H1 (cell line): ENCODE measurements at regions not wholly inside any gene's neighbourhood (a gene's known extent, or its start where the extent isn't known, plus 50 kb on each side); places are given as distances from the start of the nearest gene placed in this dataset.
A peak's percentile ranks its signal among the peaks of the same experiment; 100 is the strongest.

Experiments used
- CTCF ChIA-PET: fragments of 300-600 bp; sonication (Branson Sonifier 250); formaldehyde crosslinking; loops from one replicate; lab custom pipeline; 2021; ENCODE audit not compliant: partially characterized antibody; lab: Charles Lee
- POLR2A ChIA-PET: fragments of 300-600 bp; sonication (Branson Sonifier 250); formaldehyde crosslinking; loops from one replicate; lab custom pipeline; 2021; ENCODE audit warnings: inconsistent platforms; ENCODE audit not compliant: partially characterized antibody; lab: Charles Lee
- DNase-seq, 2 experiments: peaks; one replicate each; pipeline versions ENCODE4 v3.0.0 to v3.0.0-alpha.2; 2010 to 2022; ENCODE audit warnings: low spot score in 2 of 2, low read depth in 1 of 2, mixed read lengths in 1 of 2
- FAIRE-seq: peaks from 2 replicates; lab custom pipeline; 2011; peaks lifted over from hg19 to GRCh38; lab: Jason Lieb, UNC
- H2AFZ ChIP-seq: 2 replicates; pipeline ENCODE4 v1.8.1; 2012; ENCODE audit warnings: low read length, inconsistent platforms
- H2AK5ac ChIP-seq: 2 replicates; pipeline ENCODE4 v1.6.1; 2013; ENCODE audit warnings: low read depth, low read length
- H2BK120ac ChIP-seq: replicated peaks from 2 replicates; pipeline ENCODE3; 2013; ENCODE audit warnings: low read depth, low read length, inconsistent platforms
- H2BK12ac ChIP-seq: 2 replicates; pipeline ENCODE4 v1.6.1; 2013; ENCODE audit warnings: low read depth, low read length
- H2BK15ac ChIP-seq: 2 replicates; pipeline ENCODE4 v1.6.1; 2013; ENCODE audit warnings: low read length
- H2BK20ac ChIP-seq: 2 replicates; pipeline ENCODE4 v1.6.1; 2013; ENCODE audit warnings: low read length
- H2BK5ac ChIP-seq: 2 replicates; pipeline ENCODE4 v1.6.1; 2013; ENCODE audit warnings: low read depth, low read length
- H3K14ac ChIP-seq: 2 replicates; pipeline ENCODE4 v1.6.1; 2013; ENCODE audit warnings: inconsistent platforms; ENCODE audit not compliant: insufficient read length
- H3K18ac ChIP-seq: 2 replicates; pipeline ENCODE4 v1.6.1; 2013; ENCODE audit warnings: low read length; ENCODE audit errors: extremely low read depth
- H3K23ac ChIP-seq: 2 replicates; pipeline ENCODE4 v1.6.1; 2013; ENCODE audit warnings: inconsistent platforms; ENCODE audit not compliant: insufficient read length
- H3K23me2 ChIP-seq: 2 replicates; pipeline ENCODE4 v1.6.1; 2013; ENCODE audit warnings: low read depth, low read length
- H3K27ac ChIP-seq: 2 replicates; pipeline ENCODE4 v1.6.1; 2011; ENCODE audit warnings: low read depth, low read length, inconsistent platforms
- H3K27me3 ChIP-seq, 4 experiments: replicated peaks in 1 of 4; 1 replicate in 1 of 4; 2 replicates in 3 of 4; pipeline versions ENCODE4 v1.6.1 to v1.8.1; 2011 to 2013; ENCODE audit warnings: low read length in 3 of 4, mild to moderate bottlenecking in 3 of 4, inconsistent platforms in 2 of 4, mixed read lengths in 2 of 4, moderate library complexity in 1 of 4; ENCODE audit not compliant: control insufficient read depth in 3 of 4, insufficient read depth in 3 of 4; ENCODE audit errors: extremely low read depth in 1 of 4
- H3K36me3 ChIP-seq, 4 experiments: 2 replicates each; pipeline versions ENCODE4 v1.6.1 to v1.8.1; 2011 to 2013; ENCODE audit warnings: mild to moderate bottlenecking in 4 of 4, low read length in 3 of 4, moderate library complexity in 2 of 4, control low read depth in 1 of 4, inconsistent platforms in 1 of 4; ENCODE audit not compliant: insufficient read depth in 4 of 4, control insufficient read depth in 2 of 4
- H3K4ac ChIP-seq: replicated peaks from 2 replicates; pipeline ENCODE3; 2013; ENCODE audit warnings: low read length, low read depth, mixed read lengths, inconsistent platforms; ENCODE audit not compliant: insufficient read length
- H3K4me1 ChIP-seq, 4 experiments: replicated peaks in 1 of 4; 1 replicate in 1 of 4; 2 replicates in 3 of 4; pipeline versions ENCODE4 v1.6.1 to v1.8.1; 2011 to 2013; ENCODE audit warnings: low read length in 3 of 4, inconsistent platforms in 2 of 4, mixed read lengths in 1 of 4; ENCODE audit not compliant: insufficient read depth in 4 of 4, control insufficient read depth in 3 of 4
- H3K4me2 ChIP-seq, 2 experiments: 2 replicates each; pipeline versions ENCODE4 v1.6.1 to v1.8.1; 2011 to 2013; ENCODE audit warnings: low read depth in 2 of 2, low read length in 2 of 2, control low read depth in 1 of 2, inconsistent platforms in 1 of 2, mild to moderate bottlenecking in 1 of 2; ENCODE audit not compliant: insufficient read depth in 1 of 2
- H3K4me3 ChIP-seq, 4 experiments: fragments of 200-600, 300-600 bp in 1 of 4; sonication (generic), shearing (Covaris generic), sonication (Bioruptor Twin) in 1 of 4; 2 replicates each; pipeline versions ENCODE4 v1.5.1 to v1.8.1; 2011 to 2016; ENCODE audit warnings: low read length in 4 of 4, low read depth in 3 of 4, control low read depth in 2 of 4, inconsistent platforms in 2 of 4, mild to moderate bottlenecking in 2 of 4, mixed read lengths in 1 of 4, moderate library complexity in 1 of 4; ENCODE audit not compliant: insufficient read depth in 2 of 4; ENCODE audit errors: extremely low read depth in 1 of 4
- H3K56ac ChIP-seq: replicated peaks from 2 replicates; pipeline ENCODE3; 2013; ENCODE audit warnings: low read depth, mild to moderate bottlenecking, mixed read lengths, low read length, inconsistent platforms; ENCODE audit not compliant: insufficient read length
- H3K79me1 ChIP-seq: 2 replicates; pipeline ENCODE4 v1.6.1; 2013; ENCODE audit warnings: low read depth, low read length, control low read depth
- H3K79me2 ChIP-seq, 2 experiments: 2 replicates each; pipeline versions ENCODE4 v1.6.1 to v1.8.1; 2012 to 2013; ENCODE audit warnings: low read length in 2 of 2, mild to moderate bottlenecking in 2 of 2, inconsistent platforms in 1 of 2; ENCODE audit not compliant: insufficient read depth in 2 of 2, control insufficient read depth in 1 of 2
- H3K9ac ChIP-seq, 4 experiments: replicated peaks in 1 of 4; 1 replicate in 1 of 4; 2 replicates in 3 of 4; pipeline versions ENCODE4 v1.6.1 to v1.8.1; 2011 to 2013; ENCODE audit warnings: low read depth in 3 of 4, low read length in 3 of 4, control low read depth in 2 of 4, mild to moderate bottlenecking in 2 of 4, moderate library complexity in 2 of 4, inconsistent platforms in 1 of 4; ENCODE audit errors: extremely low read depth in 1 of 4
- H3K9me3 ChIP-seq, 2 experiments: 2 replicates each; pipeline versions ENCODE4 v1.6.1 to v1.8.1; 2012 to 2013; ENCODE audit warnings: mild to moderate bottlenecking in 2 of 2, moderate library complexity in 2 of 2, control low read depth in 1 of 2, inconsistent platforms in 1 of 2, low read depth in 1 of 2, low read length in 1 of 2, mixed read lengths in 1 of 2; ENCODE audit not compliant: insufficient read depth in 2 of 2
- H4K20me1 ChIP-seq, 2 experiments: replicated peaks in 1 of 2; 2 replicates each; pipeline versions ENCODE3 to v1.8.1; 2011 to 2013; ENCODE audit warnings: inconsistent platforms in 2 of 2, low read length in 2 of 2, mild to moderate bottlenecking in 1 of 2; ENCODE audit not compliant: insufficient read depth in 2 of 2, control insufficient read depth in 1 of 2
- H4K5ac ChIP-seq: 2 replicates; pipeline ENCODE4 v1.6.1; 2013; ENCODE audit warnings: low read length, low read depth, mixed read lengths, inconsistent platforms; ENCODE audit not compliant: insufficient read length
- H4K8ac ChIP-seq: 2 replicates; pipeline ENCODE4 v1.8.0; 2013; ENCODE audit warnings: mild to moderate bottlenecking, moderate library complexity, low read length, inconsistent platforms; ENCODE audit not compliant: insufficient read depth; ENCODE audit errors: extremely low read depth
- H4K91ac ChIP-seq: replicated peaks from 2 replicates; pipeline ENCODE3; 2013; ENCODE audit warnings: low read length, mixed read lengths, inconsistent platforms; ENCODE audit not compliant: insufficient read length
- EGR1 ChIP-seq: IDR thresholded peaks from 2 replicates; pipeline ENCODE4 v1.6.1; 2011; ENCODE audit warnings: low read depth, low read length, borderline replicate concordance
- GTF2F1 ChIP-seq: IDR thresholded peaks from 2 replicates; pipeline ENCODE4 v1.6.1; 2012; ENCODE audit warnings: low read depth, low read length, improper control_type of control experiment, borderline replicate concordance
- JUND ChIP-seq: IDR thresholded peaks from 2 replicates; pipeline ENCODE4 v1.6.1; 2011; ENCODE audit warnings: mild to moderate bottlenecking, improper control_type of control experiment, low read length
- KDM5A ChIP-seq: fragments of 200-600 bp; IDR thresholded peaks from 2 replicates; pipeline ENCODE4 v1.7.1; 2012; ENCODE audit warnings: mild to moderate bottlenecking, low read length, inconsistent platforms, mixed read lengths
- PHF8 ChIP-seq: fragments of 200-600 bp; sonication (generic); conservative IDR thresholded peaks from 2 replicates; pipeline ENCODE4 v1.7.1; 2012; ENCODE audit warnings: low read depth, mild to moderate bottlenecking, inconsistent platforms, low read length, moderate library complexity
- POLR2A ChIP-seq, 2 experiments: IDR thresholded peaks; 1 replicate in 1 of 2; 2 replicates in 1 of 2; pipeline ENCODE4 v1.6.1; 2011; ENCODE audit warnings: low read depth in 2 of 2, low read length in 2 of 2, mild to moderate bottlenecking in 2 of 2; ENCODE audit errors: control extremely low read depth in 1 of 2
- SIN3A ChIP-seq, 2 experiments: IDR thresholded peaks in 1 of 2; conservative IDR thresholded peaks in 1 of 2; 2 replicates each; pipeline ENCODE4 v1.6.1; 2011 to 2012; ENCODE audit warnings: low read length in 2 of 2, improper control_type of control experiment in 1 of 2, low read depth in 1 of 2, mild to moderate bottlenecking in 1 of 2
- SP4 ChIP-seq: IDR thresholded peaks from 2 replicates; pipeline ENCODE4 v1.6.1; 2012; ENCODE audit warnings: low read length, inconsistent platforms
- WGBS, 2 experiments: shearing (Covaris generic) in 1 of 2; methylation state at CpG; one replicate each; pipeline versions ENCODE4 v1.1.6 to v1.1.7; 2013 to 2015; ENCODE audit warnings: low lambda C conversion rate in 2 of 2, mixed read lengths in 2 of 2, inconsistent platforms in 1 of 2, low coverage in 1 of 2, missing lambda C conversion rate in 1 of 2; ENCODE audit not compliant: insufficient replicate concordance in 2 of 2, insufficient coverage in 1 of 2, insufficient read length in 1 of 2; ENCODE audit errors: extremely low coverage in 1 of 2, missing lambda C conversion rate in 1 of 2; 5-methylcytosine and 5-hydroxymethylcytosine counted together
- TF ChIP-seq, protein P1 (sequence below): IDR thresholded peaks from 2 replicates; pipeline ENCODE4 v1.6.1; 2011; ENCODE audit warnings: low read depth, mild to moderate bottlenecking, low read length; ENCODE audit not compliant: insufficient read depth

DNA sequence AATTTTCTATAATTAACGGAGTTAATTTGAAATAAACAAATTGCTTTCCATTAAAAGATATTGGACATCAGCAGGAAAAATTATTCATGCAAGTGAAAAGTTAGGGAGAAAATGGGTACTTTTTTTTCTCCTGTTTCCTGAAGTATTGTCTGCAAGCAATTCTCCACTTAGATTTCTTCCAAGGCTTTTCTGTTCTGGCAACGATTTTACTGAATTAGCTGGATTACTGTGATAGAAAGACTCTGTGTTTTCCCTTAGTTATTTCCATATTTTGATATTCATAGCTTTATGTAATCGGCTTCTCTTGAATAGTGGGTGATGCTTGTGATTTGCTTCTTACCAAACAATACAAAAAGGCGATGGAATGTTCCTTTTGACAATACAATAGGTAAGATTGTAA lies 1333.9 kb downstream of the AMY1C start:
- no peak overlapping the region for H2BK5ac ChIP-seq
- H3K4ac ChIP-seq: no peak overlapping the region
- no peak for FAIRE-seq
- no peak overlapping the region for H3K23ac ChIP-seq
- no peak overlapping the region for H2BK120ac ChIP-seq
- H2BK15ac ChIP-seq: no peak overlapping the region
- H4K5ac ChIP-seq: no peak overlapping the region
- ChIA-PET POLR2A (no interaction called here), CTCF (no interaction called here)
- no peaks in the 10 kb centered on the region for H3K9me3 ChIP-seq
- H3K56ac ChIP-seq: no peak overlapping the region
- no peaks in the 10 kb centered on the region for H3K4me1 ChIP-seq
- H3K14ac ChIP-seq: no peak overlapping the region
- H3K27ac ChIP-seq: no peak overlapping the region
- no peak overlapping the region for H3K9ac ChIP-seq
- no peak overlapping the region for H3K4me3 ChIP-seq
- WGBS, 2 experiments: 83% methylated on average over 4 of the region's 4 CpGs; no CpG with 5 or more reads in 1 of the 2 experiments
- H4K8ac ChIP-seq: no peak overlapping the region
- TF ChIP-seq SP4: no peak
- TF ChIP-seq, protein P1, sequence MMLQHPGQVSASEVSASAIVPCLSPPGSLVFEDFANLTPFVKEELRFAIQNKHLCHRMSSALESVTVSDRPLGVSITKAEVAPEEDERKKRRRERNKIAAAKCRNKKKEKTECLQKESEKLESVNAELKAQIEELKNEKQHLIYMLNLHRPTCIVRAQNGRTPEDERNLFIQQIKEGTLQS: no peak
- no peak for TF ChIP-seq JUND
- no peak for TF ChIP-seq EGR1
- TF ChIP-seq GTF2F1: no peak
- TF ChIP-seq SIN3A (conservative IDR thresholded peaks at IDR 0.05 in 1 of 2, IDR thresholded peaks at IDR 0.05 in 1 of 2; ENCODE audit: low read depth in 1 of 2, low read length in 2 of 2): no peak
- no peak for TF ChIP-seq KDM5A
- TF ChIP-seq POLR2A (IDR thresholded peaks at IDR 0.05; ENCODE audit: control extremely low read depth in 1 of 2, low read depth in 2 of 2, low read length in 2 of 2): no peak
- no peak for TF ChIP-seq PHF8
- peak overlapping the region; percentile 35 for H2AFZ ChIP-seq
- H3K79me2 ChIP-seq: no peaks in the 10 kb centered on the region
- no peaks in the 10 kb centered on the region for H3K79me1 ChIP-seq
- H2BK12ac ChIP-seq: no peak overlapping the region
- H3K23me2 ChIP-seq: no peaks in the 10 kb centered on the region
- H2AK5ac ChIP-seq: no peak overlapping the region
- no peak for DNase-seq
- H3K18ac ChIP-seq: no peak overlapping the region
- H3K36me3 ChIP-seq: no peaks in the 10 kb centered on the region
- H3K27me3 ChIP-seq: peaks cover 0 to 1% (median 0%) of the 10 kb centered on the region in 4 experiments; a peak in 1 of 7 replicates
- H3K4me2 ChIP-seq: no peak overlapping the region
- no peaks in the 10 kb centered on the region for H4K20me1 ChIP-seq
- H4K91ac ChIP-seq: no peak overlapping the region
- no peak overlapping the region for H2BK20ac ChIP-seq
